ENCODE measurements at regions not wholly inside any gene's neighbourhood (a gene's known extent, or its start where the extent isn't known, plus 50 kb on each side); places are given as distances from the start of the nearest gene placed in this dataset.
"Not testable (repeated sequence)": the region's sequence is repeated elsewhere in the genome, so short reads cannot be mapped to it uniquely, and the experiment has no call there.

DNA sequence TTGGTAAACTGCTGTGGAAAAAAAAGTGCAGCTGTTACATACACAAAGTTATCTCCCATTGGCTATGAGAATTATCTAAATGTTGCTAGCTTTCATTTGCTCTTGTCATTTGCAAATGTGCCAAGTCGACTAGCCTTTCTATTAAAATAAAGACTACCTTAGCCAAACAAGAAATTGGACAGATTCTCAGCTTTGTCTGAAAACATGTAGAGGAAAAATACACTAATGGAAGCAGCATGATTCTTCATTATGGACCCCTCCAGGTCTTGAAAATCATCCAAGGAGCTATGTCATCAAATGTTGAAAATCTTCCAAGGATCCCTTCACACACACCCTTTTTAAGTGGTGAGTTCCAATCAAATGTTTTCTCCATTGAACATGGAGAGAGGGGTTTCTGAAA is 237.7 kb downstream of the ETV1 start:
- TF ChIP-seq, protein P1, sequence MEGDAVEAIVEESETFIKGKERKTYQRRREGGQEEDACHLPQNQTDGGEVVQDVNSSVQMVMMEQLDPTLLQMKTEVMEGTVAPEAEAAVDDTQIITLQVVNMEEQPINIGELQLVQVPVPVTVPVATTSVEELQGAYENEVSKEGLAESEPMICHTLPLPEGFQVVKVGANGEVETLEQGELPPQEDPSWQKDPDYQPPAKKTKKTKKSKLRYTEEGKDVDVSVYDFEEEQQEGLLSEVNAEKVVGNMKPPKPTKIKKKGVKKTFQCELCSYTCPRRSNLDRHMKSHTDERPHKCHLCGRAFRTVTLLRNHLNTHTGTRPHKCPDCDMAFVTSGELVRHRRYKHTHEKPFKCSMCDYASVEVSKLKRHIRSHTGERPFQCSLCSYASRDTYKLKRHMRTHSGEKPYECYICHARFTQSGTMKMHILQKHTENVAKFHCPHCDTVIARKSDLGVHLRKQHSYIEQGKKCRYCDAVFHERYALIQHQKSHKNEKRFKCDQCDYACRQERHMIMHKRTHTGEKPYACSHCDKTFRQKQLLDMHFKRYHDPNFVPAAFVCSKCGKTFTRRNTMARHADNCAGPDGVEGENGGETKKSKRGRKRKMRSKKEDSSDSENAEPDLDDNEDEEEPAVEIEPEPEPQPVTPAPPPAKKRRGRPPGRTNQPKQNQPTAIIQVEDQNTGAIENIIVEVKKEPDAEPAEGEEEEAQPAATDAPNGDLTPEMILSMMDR (IDR thresholded peaks at IDR 0.05), result no peak
- no peak for TF ChIP-seq EP300 (IDR thresholded peaks at IDR 0.05)
- no peak for TF ChIP-seq POLR2AphosphoS5 (IDR thresholded peaks at IDR 0.05)
- no peak for TF ChIP-seq POLR2A (IDR thresholded peaks at IDR 0.05)
- 52 to 69% methylated on average over 1 of the region's 1 CpG for WGBS, 2 donors
- intact Hi-C loops (cut with DNase I), result no loop called here

DNA sequence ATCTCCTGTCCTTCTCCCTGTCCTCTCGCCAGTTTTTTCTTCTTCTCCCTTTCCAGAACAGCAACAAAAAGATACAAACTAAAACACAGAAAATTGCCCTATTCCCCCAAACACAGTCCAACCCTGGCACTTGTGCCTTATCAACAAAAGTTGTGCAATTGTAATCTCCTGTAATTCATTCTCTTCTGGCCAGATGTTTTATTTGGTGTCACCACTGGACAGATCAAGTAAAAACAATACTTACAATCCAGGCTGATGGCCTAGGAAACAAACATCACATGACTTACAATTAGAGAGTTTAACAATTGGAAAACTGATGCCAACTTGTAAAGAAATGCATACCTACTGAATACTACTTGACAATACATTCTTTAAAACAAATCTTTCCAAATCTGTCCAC is 231.6 kb downstream of the ETV1 start:
- no peak for DNase-seq
- H3K36me3 ChIP-seq, result no peaks in the 10 kb centered on the region
- no peak overlapping the region for H3K27ac ChIP-seq
- intact Hi-C loops (cut with DNase I), result no loop called here
- H3K27me3 ChIP-seq, result no peaks in the 10 kb centered on the region
- no peaks in the 10 kb centered on the region for H3K9me3 ChIP-seq
- H3K4me1 ChIP-seq, result no peaks in the 10 kb centered on the region
- no peak overlapping the region for H3K4me3 ChIP-seq
- TF ChIP-seq, protein P1 (IDR thresholded peaks at IDR 0.05), result no peak
- 82 to 92% methylated on average over 1 of the region's 1 CpG for WGBS, 2 donors

More for the DNA sequence above, 237.7 kb downstream of the ETV1 start:
- H3K27me3 ChIP-seq, result no peaks in the 10 kb centered on the region
- no peaks in the 10 kb centered on the region for H3K36me3 ChIP-seq
- H3K9me3 ChIP-seq, result no peaks in the 10 kb centered on the region
- no peak for DNase-seq
- no peaks in the 10 kb centered on the region for H3K4me1 ChIP-seq
- H3K4me3 ChIP-seq, result no peak overlapping the region
- H3K27ac ChIP-seq, result no peak overlapping the region

DNA sequence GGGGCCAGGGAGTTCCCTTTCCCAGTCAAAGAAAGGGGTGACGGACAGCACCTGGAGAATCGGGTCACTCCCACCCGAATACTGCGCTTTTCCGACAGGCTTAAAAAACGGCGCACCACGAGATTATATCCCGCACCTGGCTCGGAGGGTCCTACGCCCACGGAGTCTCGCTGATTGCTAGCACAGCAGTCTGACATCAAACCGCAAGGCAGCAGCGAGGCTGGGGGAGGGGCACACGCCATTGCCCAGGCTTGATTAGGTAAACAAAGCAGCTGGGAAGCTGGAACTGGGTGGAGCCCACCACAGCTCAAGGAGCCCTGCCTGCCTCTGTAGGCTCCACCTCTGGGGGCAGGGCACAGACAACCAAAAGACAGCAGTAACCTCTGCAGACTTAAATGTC is 223.6 kb downstream of the ETV1 start:
- H3K9me3 ChIP-seq; H3K27ac ChIP-seq; H3K36me3 ChIP-seq; H3K4me3 ChIP-seq; intact Hi-C loops (cut with DNase I); H3K27me3 ChIP-seq; DNase-seq; H3K4me1 ChIP-seq: not testable (repeated sequence)
- 94 to 95% methylated on average over 16 of the region's 16 CpGs for WGBS, 2 donors

DNA sequence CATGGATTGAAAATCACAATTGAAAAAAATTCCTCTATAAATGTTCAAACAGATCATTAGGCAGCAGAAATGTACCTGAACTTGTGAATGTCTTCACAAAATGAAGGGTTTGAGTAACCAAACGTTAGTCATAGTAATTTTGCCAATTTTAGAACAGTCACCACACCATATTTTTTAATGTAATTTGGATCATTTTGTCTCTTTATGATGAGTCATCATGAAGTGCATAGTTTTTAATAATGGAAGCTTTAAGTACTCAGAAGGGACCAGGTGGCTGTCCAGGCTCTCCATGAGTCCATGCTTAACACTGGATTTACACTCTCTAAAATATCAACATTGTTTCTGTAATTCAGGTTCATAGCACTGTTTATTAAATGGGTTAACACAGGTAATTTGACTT is 219.2 kb downstream of the ETV1 start:
- WGBS, 2 donors, result 55 to 60% methylated on average over 1 of the region's 1 CpG
- intact Hi-C loops (cut with DNase I), result no loop called here
- no peak overlapping the region for H3K4me3 ChIP-seq
- no peaks in the 10 kb centered on the region for H3K36me3 ChIP-seq
- no peak for TF ChIP-seq EP300 (IDR thresholded peaks at IDR 0.05)
- no peak for TF ChIP-seq POLR2A (IDR thresholded peaks at IDR 0.05)
- TF ChIP-seq POLR2AphosphoS5 (IDR thresholded peaks at IDR 0.05), result no peak
- TF ChIP-seq, protein P1 (IDR thresholded peaks at IDR 0.05), result no peak
- no peaks in the 10 kb centered on the region for H3K27me3 ChIP-seq
- no peaks in the 10 kb centered on the region for H3K4me1 ChIP-seq
- H3K9me3 ChIP-seq, result no peaks in the 10 kb centered on the region
- DNase-seq, result no peak
- no peak overlapping the region for H3K27ac ChIP-seq

DNA sequence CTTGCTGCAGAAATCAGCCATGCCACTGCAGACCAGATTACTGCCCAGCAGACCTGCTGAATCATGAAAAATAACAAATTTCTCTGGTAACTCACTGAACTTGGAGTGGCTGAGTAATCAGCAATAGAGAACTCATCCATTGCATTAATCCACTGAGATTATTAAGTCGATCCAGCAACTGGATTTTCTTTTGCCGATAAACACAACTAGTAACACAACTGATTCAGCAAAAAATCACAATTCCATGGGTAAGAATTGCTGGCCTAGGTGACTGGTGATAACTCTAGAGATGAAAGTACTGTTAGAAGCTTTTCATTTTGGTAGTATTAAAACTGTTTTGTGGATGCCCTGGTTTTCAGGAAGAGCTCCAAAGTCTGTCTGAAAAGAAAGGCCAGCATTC is 214.5 kb downstream of the ETV1 start:
- no peaks in the 10 kb centered on the region for H3K9me3 ChIP-seq
- TF ChIP-seq EP300 (IDR thresholded peaks at IDR 0.05) (no peak), POLR2AphosphoS5 (IDR thresholded peaks at IDR 0.05) (no peak)
- WGBS, 2 donors, result 96 to 97% methylated on average over 2 of the region's 2 CpGs
- H3K27ac ChIP-seq, result no peak overlapping the region
- intact Hi-C loops (cut with DNase I), result no loop called here
- H3K27me3 ChIP-seq, result no peaks in the 10 kb centered on the region
- no peaks in the 10 kb centered on the region for H3K4me1 ChIP-seq
- no peaks in the 10 kb centered on the region for H3K36me3 ChIP-seq
- DNase-seq, result no peak
- no peak overlapping the region for H3K4me3 ChIP-seq

DNA sequence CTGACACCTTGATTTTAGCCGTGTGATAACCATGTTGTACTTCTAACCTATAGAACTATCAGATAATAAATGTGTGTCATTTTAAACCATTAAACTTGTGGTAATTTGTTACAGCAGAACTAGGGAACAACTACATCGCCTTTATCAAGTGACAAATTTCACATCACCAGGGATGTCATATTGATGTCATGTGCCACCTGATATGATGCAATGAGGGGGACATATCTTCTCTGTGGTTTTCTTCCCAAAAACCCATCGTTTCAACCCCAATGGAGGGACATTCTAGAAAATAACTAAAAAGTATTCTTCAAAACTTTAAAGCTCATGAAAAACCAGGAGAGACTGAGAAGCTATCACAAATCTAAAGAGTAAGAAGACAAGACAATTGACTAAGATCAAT is 212.2 kb downstream of the ETV1 start:
- no peaks in the 10 kb centered on the region for H3K4me1 ChIP-seq
- TF ChIP-seq POLR2A (IDR thresholded peaks at IDR 0.05) (no peak), EP300 (IDR thresholded peaks at IDR 0.05) (no peak), POLR2AphosphoS5 (IDR thresholded peaks at IDR 0.05) (no peak)
- TF ChIP-seq, protein P1 (IDR thresholded peaks at IDR 0.05), result no peak
- H3K9me3 ChIP-seq, result no peaks in the 10 kb centered on the region
- H3K4me3 ChIP-seq, result no peak overlapping the region
- WGBS, 2 donors, result 86 to 91% methylated on average over 3 of the region's 3 CpGs
- intact Hi-C loops (cut with DNase I), result no loop called here
- H3K27me3 ChIP-seq, result no peaks in the 10 kb centered on the region
- H3K36me3 ChIP-seq, result no peaks in the 10 kb centered on the region
- no peak for DNase-seq
- no peak overlapping the region for H3K27ac ChIP-seq

Measured in sigmoid colon (tissue), 6 donors.